AG09309 (cell line): ENCODE measurements at regions not wholly inside any gene's neighbourhood (a gene's known extent, or its start where the extent isn't known, plus 50 kb on each side); places are given as distances from the start of the nearest gene placed in this dataset.

Source experiments
- DNase-seq: peaks from one replicate; pipeline ENCODE4 v3.0.0-alpha.2; 2010; ENCODE audit warnings: low read depth
- H3K4me3 ChIP-seq: 2 replicates; pipeline ENCODE4 v1.5.1; 2011; ENCODE audit warnings: mild to moderate bottlenecking, low read depth, low read length, moderate library complexity; ENCODE audit not compliant: control insufficient read depth
- CTCF ChIP-seq: IDR thresholded peaks from 2 replicates; pipeline ENCODE4 v1.5.1; 2011; ENCODE audit warnings: mild to moderate bottlenecking, low read depth, low read length, inconsistent platforms; ENCODE audit not compliant: insufficient read depth, control insufficient read depth; ENCODE audit errors: missing control alignments

DNA sequence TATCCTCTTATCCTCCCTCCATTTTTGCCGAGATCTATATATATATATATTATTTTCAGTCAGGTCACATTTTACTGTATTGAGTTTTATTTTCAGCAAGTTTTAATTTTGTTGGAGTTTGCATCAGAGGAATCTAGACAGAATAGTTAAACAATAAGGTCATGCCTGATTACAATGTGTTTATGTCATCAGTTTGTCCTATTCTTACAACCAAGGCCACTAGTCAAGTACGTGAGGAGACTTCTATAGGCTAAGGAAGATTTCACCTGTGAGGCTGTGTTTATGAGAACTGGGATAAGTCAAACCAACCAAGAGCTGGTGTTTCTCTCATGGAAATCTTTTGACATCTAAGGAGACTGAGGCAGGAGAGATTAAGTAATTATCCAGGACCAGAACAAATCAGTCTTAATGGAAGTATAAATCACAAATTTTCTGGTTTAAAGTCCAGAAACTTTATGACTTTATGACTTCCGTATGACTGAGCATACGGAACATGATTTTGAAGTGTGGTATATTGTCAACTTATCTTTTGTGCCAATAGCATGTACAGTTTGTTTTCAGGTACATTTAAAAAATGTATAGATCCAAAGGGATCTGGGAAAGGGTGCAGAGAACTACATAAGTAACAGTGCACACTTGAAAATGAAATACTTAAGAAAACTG, 100.0 kb upstream of the DTNA start:
- H3K4me3 ChIP-seq, result no peak overlapping the region
- TF ChIP-seq CTCF, result no peak
- no peak for DNase-seq

- no peak overlapping the region for H3K4me3 ChIP-seq
- no peak for TF ChIP-seq CTCF
These were observed 98.2 kb upstream of the DTNA start for GRCh38 chr18:34611904-34612303.

DNA sequence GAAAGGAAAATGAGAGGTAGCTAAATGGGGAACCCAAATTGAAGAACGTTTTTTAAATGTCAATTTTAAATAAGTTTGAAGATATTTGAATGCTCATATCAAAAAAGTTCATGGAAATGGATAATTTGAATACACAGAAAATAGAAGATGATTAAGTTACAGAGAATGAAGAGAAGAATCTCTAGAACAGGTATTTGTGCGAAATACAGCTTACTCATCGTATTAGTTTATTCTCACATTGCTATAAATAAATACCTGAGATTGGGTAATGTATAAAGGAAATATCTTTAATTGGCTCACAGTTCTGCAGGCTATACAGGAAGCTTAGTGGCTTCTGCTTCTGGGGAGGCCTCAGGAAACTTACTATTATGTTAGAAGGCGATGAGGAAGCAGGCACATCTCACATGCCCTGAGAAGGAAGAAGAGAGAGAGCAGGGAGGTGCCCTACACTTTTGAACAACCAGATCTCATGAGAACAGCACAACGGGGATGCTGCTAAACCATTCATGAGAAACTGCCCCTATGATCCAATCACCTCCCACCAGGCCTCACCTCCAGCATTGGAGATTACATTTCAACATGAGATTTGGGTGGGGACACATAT, 89.7 kb upstream of the DTNA start:
- H3K4me3 ChIP-seq, result no peak overlapping the region
- DNase-seq, result no peak
- no peak for TF ChIP-seq CTCF

More at GRCh38 chr18:34611904-34612303, 98.2 kb upstream of the DTNA start:
- no peak for DNase-seq

DNA sequence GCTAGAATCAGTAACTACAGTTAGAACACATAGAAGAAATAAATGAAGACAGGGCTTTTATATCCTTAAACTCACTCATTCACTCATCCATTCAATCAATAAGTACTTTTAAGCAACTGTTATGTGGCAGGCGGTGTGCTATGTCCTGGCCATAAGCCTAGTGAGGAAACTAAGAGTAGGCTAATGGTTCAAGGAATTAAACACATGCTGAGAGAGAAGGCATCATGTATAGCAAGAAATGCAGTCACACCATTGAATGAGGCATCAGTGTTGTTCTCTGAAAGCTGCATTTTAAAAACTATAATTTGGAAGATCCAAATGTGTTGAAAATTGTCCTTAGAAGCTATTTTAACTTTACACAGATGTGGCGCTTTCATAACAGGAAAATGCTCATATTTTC, 86.5 kb upstream of the DTNA start:
- no peak overlapping the region for H3K4me3 ChIP-seq
- DNase-seq, result no peak
- no peak for TF ChIP-seq CTCF

DNA sequence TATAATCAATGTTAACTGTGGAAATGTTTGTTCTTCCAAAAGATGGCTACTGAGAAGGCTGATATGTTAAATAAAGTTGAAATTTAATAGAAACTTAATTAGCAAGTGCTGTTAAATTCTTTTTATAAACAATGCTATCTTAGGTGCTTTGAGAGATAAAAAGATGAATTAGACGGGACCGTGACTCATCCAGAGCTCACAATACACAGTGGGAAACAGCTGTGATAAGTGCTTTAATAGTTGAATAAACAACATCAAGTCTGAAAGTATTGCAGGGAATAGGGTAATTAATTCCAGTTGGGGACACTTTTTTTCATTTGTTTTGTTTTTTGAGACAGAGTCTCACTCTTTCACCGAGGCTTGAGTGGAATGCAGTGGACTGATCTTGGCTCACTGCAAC, 85.5 kb upstream of the DTNA start:
- no peak for DNase-seq
- H3K4me3 ChIP-seq, result no peak overlapping the region
- TF ChIP-seq CTCF, result no peak

DNA sequence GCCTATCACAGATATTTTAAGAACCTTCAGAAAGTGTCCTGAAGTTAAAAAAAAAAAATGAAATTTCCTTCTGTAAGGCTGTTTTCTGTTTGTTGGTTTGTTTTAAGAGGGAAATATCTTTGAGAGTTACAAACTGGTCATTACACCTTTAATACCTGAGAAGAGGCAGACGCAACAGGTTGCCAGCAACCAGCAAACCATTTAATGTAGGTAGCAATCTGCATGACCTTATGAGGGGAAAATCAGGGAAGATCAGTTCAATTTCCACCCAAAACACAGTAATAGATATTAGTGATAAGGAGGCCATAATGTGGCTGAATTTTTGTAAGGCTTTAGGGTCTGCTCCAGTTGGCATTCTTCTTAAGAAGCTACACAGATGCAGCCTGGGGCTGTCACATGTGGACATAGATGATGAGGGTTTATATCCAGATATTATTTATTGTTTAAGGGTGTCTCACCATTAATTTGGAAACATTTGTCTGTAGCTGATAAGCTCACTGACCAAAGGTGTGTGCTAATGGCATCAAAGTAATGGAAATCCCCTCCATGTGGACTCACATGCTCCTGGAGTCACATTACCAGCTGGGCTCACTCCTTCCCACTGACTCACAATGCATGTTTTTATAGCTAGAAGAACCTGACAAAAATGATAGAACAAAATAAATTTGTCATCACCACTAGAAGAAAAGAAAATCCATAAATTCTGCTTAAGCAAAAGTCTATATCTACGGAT, 83.5 kb upstream of the DTNA start:
- DNase-seq, result no peak
- no peak overlapping the region for H3K4me3 ChIP-seq
- TF ChIP-seq CTCF, result no peak
